Stimulated activated CD8-positive, alpha-beta memory T cell treated with anti-CD3 and anti-CD28 coated beads, Interleukin-4, amount 100 ng/mL, for 24 hours (primary cell): ENCODE measurements at regions not wholly inside any gene's neighbourhood (a gene's known extent, or its start where the extent isn't known, plus 50 kb on each side); places are given as distances from the start of the nearest gene placed in this dataset.
"Not testable (repeated sequence)": the region's sequence is repeated elsewhere in the genome, so short reads cannot be mapped to it uniquely, and the experiment has no call there.

Experiments
- DNase-seq: peaks from one replicate; pipeline ENCODE4 v3.0.0-alpha.2; 2020; ENCODE audit warnings: low read depth

- DNase-seq: no peak
These were observed 102.8 kb upstream of the NUPR2 start for GRCh38 chr7:56219017-56219416.

- no peak for DNase-seq
These were observed 102.3 kb upstream of the NUPR2 start for GRCh38 chr7:56218510-56218909.

- DNase-seq: no peak
These were observed 97.4 kb upstream of the NUPR2 start for GRCh38 chr7:56213574-56213973.

- DNase-seq: no peak
These were observed 90.2 kb upstream of the NUPR2 start for GRCh38 chr7:56206420-56206819.

GRCh38 chr7:56199639-56200038 lies 83.4 kb upstream of the NUPR2 start:
- no peak for DNase-seq

DNA sequence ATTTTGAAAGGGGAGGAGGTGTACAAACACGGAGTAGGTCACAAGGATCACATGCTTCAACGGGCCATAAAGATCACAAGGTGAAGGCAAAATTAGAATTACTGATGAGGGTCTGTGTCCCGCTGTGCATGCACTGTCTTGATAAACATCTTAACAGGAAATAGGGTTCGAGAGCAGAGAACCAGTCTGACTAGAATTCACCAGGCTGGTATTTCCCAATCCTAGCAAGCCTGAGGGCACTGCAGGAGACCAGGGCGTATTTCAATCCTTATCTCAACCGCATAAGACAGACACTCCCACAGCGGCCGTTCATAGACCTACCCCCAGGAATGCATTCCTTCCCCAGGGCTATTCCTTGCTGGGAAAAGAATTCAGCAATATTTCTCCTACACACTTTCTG lies 80.0 kb upstream of the NUPR2 start:
- DNase-seq: not testable (repeated sequence)

GRCh38 chr7:56188823-56189346 lies 72.7 kb upstream of the NUPR2 start:
- no peak for DNase-seq

- no peak for DNase-seq
These were observed 72.2 kb upstream of the NUPR2 start for GRCh38 chr7:56188376-56188775.

GRCh38 chr7:56181010-56181409 lies 64.8 kb upstream of the NUPR2 start:
- no peak for DNase-seq

DNA sequence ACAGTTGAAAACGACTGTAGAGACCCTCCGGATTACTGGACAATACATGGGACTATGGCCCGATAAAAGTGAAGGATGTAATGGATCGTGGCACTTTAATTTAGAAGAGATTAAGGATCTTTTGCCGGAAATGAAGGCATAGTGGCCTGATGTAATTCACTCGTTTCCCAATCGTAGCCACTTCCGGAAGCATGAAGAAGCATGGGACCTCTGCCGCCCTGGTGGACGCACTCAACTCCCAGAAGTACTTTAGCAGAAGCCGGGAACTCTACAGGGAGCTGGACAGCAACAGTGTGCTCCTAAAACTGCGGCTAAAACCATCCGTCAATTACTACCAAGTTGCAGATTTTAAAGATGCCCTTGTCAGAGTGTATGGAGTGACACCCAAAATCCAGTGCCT lies 59.6 kb upstream of the NUPR2 start:
- DNase-seq: no peak

DNA sequence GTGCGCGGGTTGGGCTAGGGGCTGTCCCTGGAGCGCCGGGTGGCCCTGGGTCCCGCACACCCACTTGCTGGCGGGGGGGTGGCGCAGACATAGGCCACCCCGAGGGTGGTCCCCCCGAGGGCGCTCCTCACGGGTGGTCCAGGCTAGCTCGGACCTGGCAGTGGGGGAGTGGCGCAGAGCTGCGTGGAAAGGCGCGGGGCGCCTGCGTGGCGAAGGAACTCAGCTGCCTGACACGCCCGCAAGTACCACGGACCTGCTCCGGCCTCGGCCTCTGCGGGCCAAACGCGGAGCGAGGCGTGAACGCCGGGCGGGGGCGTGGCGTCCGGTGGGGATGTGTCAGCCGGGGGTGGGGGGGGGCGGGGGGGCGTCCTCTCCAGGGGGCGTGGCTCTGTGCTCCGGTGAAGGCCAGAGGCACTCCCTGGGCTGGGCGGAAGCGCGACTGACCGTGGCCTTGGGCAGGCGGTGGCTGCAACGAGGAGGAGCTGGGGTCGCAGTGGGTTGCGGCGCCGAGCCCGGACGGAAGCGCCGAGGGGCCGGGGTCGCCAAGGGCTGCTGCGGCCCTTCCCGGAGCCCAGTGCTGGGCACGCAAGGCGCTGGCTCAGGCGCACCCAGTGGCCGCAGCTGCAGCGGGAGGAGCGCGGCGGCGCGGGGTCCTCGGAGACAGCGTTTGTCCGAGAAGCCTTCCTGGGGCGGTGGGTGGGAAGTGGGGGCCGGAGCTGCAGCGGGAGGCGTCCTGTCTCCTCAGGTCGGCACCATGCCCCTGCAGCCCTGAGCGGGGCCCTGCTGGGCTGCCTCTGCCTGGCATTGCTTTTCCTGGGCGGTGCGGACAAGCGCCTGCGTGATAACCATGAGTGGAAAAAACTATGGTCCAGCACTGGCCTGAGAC lies 58.9 kb upstream of the NUPR2 start:
- DNase-seq: no peak

- DNase-seq: no peak
These were observed 58.2 kb upstream of the NUPR2 start for GRCh38 chr7:56174346-56174874.
